C4-2B (cell line): ENCODE measurements at regions not wholly inside any gene's neighbourhood (a gene's known extent, or its start where the extent isn't known, plus 50 kb on each side); places are given as distances from the start of the nearest gene placed in this dataset.

Experiments
- ZFX ChIP-seq: fragments of 450-650 bp; IDR thresholded peaks from 2 replicates; pipeline ENCODE4 v1.6.1; 2017
- TF ChIP-seq, protein P1 (sequence below): fragments of 450-650 bp; conservative IDR thresholded peaks from 2 replicates; pipeline ENCODE4 v1.5.1; 2017; ENCODE audit warnings: mild to moderate bottlenecking

DNA sequence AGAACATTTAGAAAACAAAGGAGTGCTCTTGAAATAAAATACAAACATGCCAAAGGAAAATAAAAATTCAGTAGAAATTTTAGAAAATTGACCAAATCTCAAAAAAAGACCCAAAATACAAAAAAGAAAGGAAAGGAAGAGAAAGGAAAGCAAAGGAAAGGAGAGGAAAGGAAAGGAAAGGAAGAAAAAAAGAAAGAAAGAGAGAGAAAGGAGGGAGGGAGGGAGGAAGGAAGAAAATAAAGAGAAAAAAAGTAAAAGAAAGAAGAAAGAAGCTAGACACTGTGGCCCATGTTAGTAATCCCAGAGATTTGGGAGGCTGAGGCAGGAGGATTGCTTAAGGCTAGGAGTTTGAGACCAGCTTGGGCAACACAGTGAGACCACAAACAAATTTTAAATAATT lies 500.1 kb upstream of the VRK2 start:
- TF ChIP-seq, protein P1, sequence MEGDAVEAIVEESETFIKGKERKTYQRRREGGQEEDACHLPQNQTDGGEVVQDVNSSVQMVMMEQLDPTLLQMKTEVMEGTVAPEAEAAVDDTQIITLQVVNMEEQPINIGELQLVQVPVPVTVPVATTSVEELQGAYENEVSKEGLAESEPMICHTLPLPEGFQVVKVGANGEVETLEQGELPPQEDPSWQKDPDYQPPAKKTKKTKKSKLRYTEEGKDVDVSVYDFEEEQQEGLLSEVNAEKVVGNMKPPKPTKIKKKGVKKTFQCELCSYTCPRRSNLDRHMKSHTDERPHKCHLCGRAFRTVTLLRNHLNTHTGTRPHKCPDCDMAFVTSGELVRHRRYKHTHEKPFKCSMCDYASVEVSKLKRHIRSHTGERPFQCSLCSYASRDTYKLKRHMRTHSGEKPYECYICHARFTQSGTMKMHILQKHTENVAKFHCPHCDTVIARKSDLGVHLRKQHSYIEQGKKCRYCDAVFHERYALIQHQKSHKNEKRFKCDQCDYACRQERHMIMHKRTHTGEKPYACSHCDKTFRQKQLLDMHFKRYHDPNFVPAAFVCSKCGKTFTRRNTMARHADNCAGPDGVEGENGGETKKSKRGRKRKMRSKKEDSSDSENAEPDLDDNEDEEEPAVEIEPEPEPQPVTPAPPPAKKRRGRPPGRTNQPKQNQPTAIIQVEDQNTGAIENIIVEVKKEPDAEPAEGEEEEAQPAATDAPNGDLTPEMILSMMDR, result no peak
- TF ChIP-seq ZFX, result no peak
